WTC11 (cell line): ENCODE measurements at regions not wholly inside any gene's neighbourhood (a gene's known extent, or its start where the extent isn't known, plus 50 kb on each side); places are given as distances from the start of the nearest gene placed in this dataset.

ENCODE experiments used
- ATAC-seq: fragments of 200-7000 bp; cut with Tn5 transposase; 2 replicates; pipeline ENCODE4 v1.10.0; 2021; ENCODE audit warnings: mild to moderate bottlenecking, moderate library complexity
- CTCF ChIA-PET: fragments of 300-600 bp; sonication (Branson Sonifier 250); formaldehyde crosslinking; loops from one replicate; lab custom pipeline; 2021; ENCODE audit warnings: antibody characterized with exemption; lab: Charles Lee
- POLR2A ChIA-PET: fragments of 350-600 bp; sonication (Branson Sonifier 250); formaldehyde crosslinking; loops from one replicate; lab custom pipeline; 2021; ENCODE audit warnings: antibody characterized with exemption; lab: Charles Lee
- DNase-seq: peaks from one replicate; pipeline ENCODE4 v3.0.0; 2021; ENCODE audit warnings: low spot score
- H3K27ac Mint-ChIP-seq: 2 replicates; pipeline ENCODE4 v1.8.0; 2021; ENCODE audit warnings: mixed read lengths
- H3K27me3 Mint-ChIP-seq: 2 replicates; pipeline ENCODE4 v1.8.0; 2021; ENCODE audit warnings: low read depth, mild to moderate bottlenecking, moderate library complexity, mixed read lengths
- H3K36me3 Mint-ChIP-seq: 2 replicates; pipeline ENCODE4 v1.8.0; 2021; ENCODE audit warnings: mixed read lengths
- H3K4me1 Mint-ChIP-seq: 2 replicates; pipeline ENCODE4 v1.8.0; 2022; ENCODE audit warnings: mixed read lengths
- H3K4me3 Mint-ChIP-seq: 2 replicates; pipeline ENCODE4 v1.8.0; 2021; ENCODE audit warnings: mild to moderate bottlenecking, moderate library complexity, mixed read lengths
- H3K9me3 Mint-ChIP-seq: 2 replicates; pipeline ENCODE4 v1.8.0; 2021; ENCODE audit warnings: mixed read lengths
- ARID4B ChIP-seq: sonication (generic); formaldehyde crosslinking; IDR thresholded peaks from 2 replicates; pipeline ENCODE4 v1.8.0; 2023; ENCODE audit warnings: missing genetic modification reagents, mild to moderate bottlenecking, borderline replicate concordance
- ATF1 ChIP-seq: sonication (generic); formaldehyde crosslinking; IDR thresholded peaks from 2 replicates; pipeline ENCODE4 v1.8.1; 2023; ENCODE audit warnings: mild to moderate bottlenecking, moderate library complexity, missing genetic modification reagents
- EMX1 ChIP-seq: fragments of 250-450 bp; sonication (Bioruptor Pico); IDR thresholded peaks from 2 replicates; pipeline ENCODE4 v1.8.0; 2021; ENCODE audit warnings: mild to moderate bottlenecking
- GTF2I ChIP-seq: fragments of 250-450 bp; sonication (Bioruptor Pico); conservative IDR thresholded peaks from 2 replicates; pipeline ENCODE4 v1.4.0; 2021; ENCODE audit warnings: mild to moderate bottlenecking
- NFATC4 ChIP-seq: fragments of 250-450 bp; sonication (Bioruptor Pico); IDR thresholded peaks from 2 replicates; pipeline ENCODE4 v1.9.0; 2021; ENCODE audit warnings: mild to moderate bottlenecking
- PRRX2 ChIP-seq: fragments of 250-450 bp; sonication (Bioruptor Pico); IDR thresholded peaks from 2 replicates; pipeline ENCODE4 v1.8.0; 2021; ENCODE audit warnings: mild to moderate bottlenecking
- SMAD3 ChIP-seq: sonication (generic); formaldehyde crosslinking; IDR thresholded peaks from 2 replicates; pipeline ENCODE4 v1.8.0; 2022; ENCODE audit warnings: missing genetic modification reagents, mild to moderate bottlenecking, borderline replicate concordance
- TCF7 ChIP-seq: sonication (generic); formaldehyde crosslinking; IDR thresholded peaks from 2 replicates; pipeline ENCODE4 v1.8.0; 2022; ENCODE audit warnings: mild to moderate bottlenecking, low read depth, missing genetic modification reagents, moderate library complexity
- TEAD4 ChIP-seq: sonication (generic); formaldehyde crosslinking; IDR thresholded peaks from 2 replicates; pipeline ENCODE4 v1.8.0; 2022; ENCODE audit warnings: mild to moderate bottlenecking, missing genetic modification reagents
- ZNF121 ChIP-seq: sonication (generic); formaldehyde crosslinking; IDR thresholded peaks from 2 replicates; pipeline ENCODE4 v1.8.0; 2023; ENCODE audit warnings: missing genetic modification reagents
- ZNF219 ChIP-seq: sonication (generic); formaldehyde crosslinking; IDR thresholded peaks from 2 replicates; pipeline ENCODE4 v1.8.0; 2023; ENCODE audit warnings: missing genetic modification reagents, mild to moderate bottlenecking, borderline replicate concordance
- ZNF317 ChIP-seq: sonication (generic); formaldehyde crosslinking; IDR thresholded peaks from 2 replicates; pipeline ENCODE4 v1.8.1; 2023; ENCODE audit warnings: low read depth, mild to moderate bottlenecking, moderate library complexity, missing genetic modification reagents, borderline replicate concordance
- ZNF416 ChIP-seq: fragments of 250-450 bp; sonication (Bioruptor Pico); IDR thresholded peaks from 2 replicates; pipeline ENCODE4 v1.9.0; 2021; ENCODE audit warnings: mild to moderate bottlenecking, inconsistent platforms
- ZNF671 ChIP-seq: fragments of 250-450 bp; sonication (Bioruptor Pico); IDR thresholded peaks from 2 replicates; pipeline ENCODE4 v1.8.0; 2021; ENCODE audit warnings: mild to moderate bottlenecking
- TF ChIP-seq, protein P1 (sequence below): fragments of 250-450 bp; sonication (Bioruptor Pico); IDR thresholded peaks from 2 replicates; pipeline ENCODE4 v1.9.0; 2021; ENCODE audit warnings: mild to moderate bottlenecking, borderline replicate concordance
- TF ChIP-seq, protein P2 (sequence below): sonication (generic); formaldehyde crosslinking; IDR thresholded peaks from 2 replicates; pipeline ENCODE4 v1.8.1; 2023; ENCODE audit warnings: mild to moderate bottlenecking, missing genetic modification reagents, moderate library complexity
- TF ChIP-seq, protein P3 (sequence below): fragments of 250-450 bp; sonication (Bioruptor Pico); IDR thresholded peaks from 2 replicates; pipeline ENCODE4 v1.9.0; 2021; ENCODE audit warnings: mild to moderate bottlenecking
- TF ChIP-seq, protein P4 (sequence below): sonication (generic); formaldehyde crosslinking; IDR thresholded peaks from 2 replicates; pipeline ENCODE4 v1.8.1; 2023; ENCODE audit warnings: mild to moderate bottlenecking, missing genetic modification reagents, moderate library complexity

GRCh38 chr2:59578349-59578748 lies 975.1 kb downstream of the BCL11A start:
- no peak for TF ChIP-seq GTF2I (CRISPR knock-in tag)
- TF ChIP-seq ZNF317 = no peak
- no peak for TF ChIP-seq ATF1
- TF ChIP-seq ZNF219 (CRISPR knock-in tag) = no peak
- TF ChIP-seq ARID4B (CRISPR knock-in tag) = no peak
- TF ChIP-seq ZNF671 = no peak
- TF ChIP-seq, protein P1, sequence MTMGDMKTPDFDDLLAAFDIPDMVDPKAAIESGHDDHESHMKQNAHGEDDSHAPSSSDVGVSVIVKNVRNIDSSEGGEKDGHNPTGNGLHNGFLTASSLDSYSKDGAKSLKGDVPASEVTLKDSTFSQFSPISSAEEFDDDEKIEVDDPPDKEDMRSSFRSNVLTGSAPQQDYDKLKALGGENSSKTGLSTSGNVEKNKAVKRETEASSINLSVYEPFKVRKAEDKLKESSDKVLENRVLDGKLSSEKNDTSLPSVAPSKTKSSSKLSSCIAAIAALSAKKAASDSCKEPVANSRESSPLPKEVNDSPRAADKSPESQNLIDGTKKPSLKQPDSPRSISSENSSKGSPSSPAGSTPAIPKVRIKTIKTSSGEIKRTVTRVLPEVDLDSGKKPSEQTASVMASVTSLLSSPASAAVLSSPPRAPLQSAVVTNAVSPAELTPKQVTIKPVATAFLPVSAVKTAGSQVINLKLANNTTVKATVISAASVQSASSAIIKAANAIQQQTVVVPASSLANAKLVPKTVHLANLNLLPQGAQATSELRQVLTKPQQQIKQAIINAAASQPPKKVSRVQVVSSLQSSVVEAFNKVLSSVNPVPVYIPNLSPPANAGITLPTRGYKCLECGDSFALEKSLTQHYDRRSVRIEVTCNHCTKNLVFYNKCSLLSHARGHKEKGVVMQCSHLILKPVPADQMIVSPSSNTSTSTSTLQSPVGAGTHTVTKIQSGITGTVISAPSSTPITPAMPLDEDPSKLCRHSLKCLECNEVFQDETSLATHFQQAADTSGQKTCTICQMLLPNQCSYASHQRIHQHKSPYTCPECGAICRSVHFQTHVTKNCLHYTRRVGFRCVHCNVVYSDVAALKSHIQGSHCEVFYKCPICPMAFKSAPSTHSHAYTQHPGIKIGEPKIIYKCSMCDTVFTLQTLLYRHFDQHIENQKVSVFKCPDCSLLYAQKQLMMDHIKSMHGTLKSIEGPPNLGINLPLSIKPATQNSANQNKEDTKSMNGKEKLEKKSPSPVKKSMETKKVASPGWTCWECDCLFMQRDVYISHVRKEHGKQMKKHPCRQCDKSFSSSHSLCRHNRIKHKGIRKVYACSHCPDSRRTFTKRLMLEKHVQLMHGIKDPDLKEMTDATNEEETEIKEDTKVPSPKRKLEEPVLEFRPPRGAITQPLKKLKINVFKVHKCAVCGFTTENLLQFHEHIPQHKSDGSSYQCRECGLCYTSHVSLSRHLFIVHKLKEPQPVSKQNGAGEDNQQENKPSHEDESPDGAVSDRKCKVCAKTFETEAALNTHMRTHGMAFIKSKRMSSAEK (CRISPR knock-in tag) = no peak
- TF ChIP-seq ZNF416 (CRISPR knock-in tag) = no peak
- TF ChIP-seq, protein P2, sequence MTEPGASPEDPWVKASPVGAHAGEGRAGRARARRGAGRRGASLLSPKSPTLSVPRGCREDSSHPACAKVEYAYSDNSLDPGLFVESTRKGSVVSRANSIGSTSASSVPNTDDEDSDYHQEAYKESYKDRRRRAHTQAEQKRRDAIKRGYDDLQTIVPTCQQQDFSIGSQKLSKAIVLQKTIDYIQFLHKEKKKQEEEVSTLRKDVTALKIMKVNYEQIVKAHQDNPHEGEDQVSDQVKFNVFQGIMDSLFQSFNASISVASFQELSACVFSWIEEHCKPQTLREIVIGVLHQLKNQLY = no peak
- TF ChIP-seq SMAD3 (CRISPR knock-in tag) = no peak
- TF ChIP-seq, protein P3, sequence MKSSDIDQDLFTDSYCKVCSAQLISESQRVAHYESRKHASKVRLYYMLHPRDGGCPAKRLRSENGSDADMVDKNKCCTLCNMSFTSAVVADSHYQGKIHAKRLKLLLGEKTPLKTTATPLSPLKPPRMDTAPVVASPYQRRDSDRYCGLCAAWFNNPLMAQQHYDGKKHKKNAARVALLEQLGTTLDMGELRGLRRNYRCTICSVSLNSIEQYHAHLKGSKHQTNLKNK (CRISPR knock-in tag) = no peak
- no peak for TF ChIP-seq ZNF121 (CRISPR knock-in tag)
- TF ChIP-seq TEAD4 (CRISPR knock-in tag) = no peak
- TF ChIP-seq, protein P4, sequence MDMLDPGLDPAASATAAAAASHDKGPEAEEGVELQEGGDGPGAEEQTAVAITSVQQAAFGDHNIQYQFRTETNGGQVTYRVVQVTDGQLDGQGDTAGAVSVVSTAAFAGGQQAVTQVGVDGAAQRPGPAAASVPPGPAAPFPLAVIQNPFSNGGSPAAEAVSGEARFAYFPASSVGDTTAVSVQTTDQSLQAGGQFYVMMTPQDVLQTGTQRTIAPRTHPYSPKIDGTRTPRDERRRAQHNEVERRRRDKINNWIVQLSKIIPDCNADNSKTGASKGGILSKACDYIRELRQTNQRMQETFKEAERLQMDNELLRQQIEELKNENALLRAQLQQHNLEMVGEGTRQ (CRISPR knock-in tag) = no peak
- TF ChIP-seq TCF7 (CRISPR knock-in tag) = no peak
- no peak for TF ChIP-seq EMX1 (CRISPR knock-in tag)
- no peak for TF ChIP-seq PRRX2 (CRISPR knock-in tag)
- TF ChIP-seq NFATC4 (CRISPR knock-in tag) = no peak
- CTCF ChIA-PET = no interaction called here
- Mint-ChIP-seq H3K4me1 (no peaks in the 10 kb centered on the region), H3K4me3 (no peak overlapping the region), H3K27ac (no peak overlapping the region), H3K36me3 (no peaks in the 10 kb centered on the region), H3K27me3 (no peaks in the 10 kb centered on the region), H3K9me3 (peaks cover 2% of the 10 kb centered on the region; the same call in 1 of the 2 replicates)
- no peak for ATAC-seq
- POLR2A ChIA-PET = no interaction called here
- DNase-seq = no peak
